Gastroesophageal sphincter (tissue), 4 donors: ENCODE measurements at regions not wholly inside any gene's neighbourhood (a gene's known extent, or its start where the extent isn't known, plus 50 kb on each side); places are given as distances from the start of the nearest gene placed in this dataset.

Source experiments
- ATAC-seq: fragments of 150-250 bp; one replicate; pipeline ENCODE4 v1.9.1; 2016; ENCODE audit warnings: mild to moderate bottlenecking, moderate library complexity
- H3K27ac ChIP-seq, 4 donors: fragments of 200-600 bp; sonication (generic) in 3 of 4; 1 replicate in 3 of 4; 2 replicates in 1 of 4; pipeline ENCODE4 v1.5.1; 2016 to 2019
- H3K27me3 ChIP-seq: fragments of 200-600 bp; sonication (generic); one replicate; pipeline ENCODE4 v1.5.1; 2019
- H3K36me3 ChIP-seq, 2 donors: fragments of 200-600 bp; sonication (generic); one replicate each; pipeline ENCODE4 v1.5.1; 2019; ENCODE audit warnings: control low read depth in 1 of 2
- H3K4me1 ChIP-seq, 3 donors: fragments of 200-600 bp; sonication (generic); 1 replicate in 2 of 3; 2 replicates in 1 of 3; pipeline ENCODE4 v1.5.1; 2016 to 2019; ENCODE audit warnings: control low read depth in 2 of 3
- H3K4me3 ChIP-seq, 2 donors: fragments of 200-600 bp; sonication (generic); one replicate each; pipeline ENCODE4 v1.5.1; 2019; ENCODE audit warnings: mild to moderate bottlenecking in 1 of 2, moderate library complexity in 1 of 2
- H3K9me3 ChIP-seq, 3 donors: fragments of 200-600 bp; sonication (generic); one replicate each; pipeline ENCODE4 v1.5.1; 2017 to 2019; ENCODE audit warnings: control low read depth in 2 of 3
- CTCF ChIP-seq, 4 experiments: fragments of 200-600 bp in 2 of 4; fragments of 450-650 bp in 2 of 4; sonication (generic) in 1 of 4; IDR thresholded peaks; one replicate each; pipeline ENCODE4 v1.5.1; 2017 to 2019; ENCODE audit warnings: antibody characterized with exemption in 4 of 4, mild to moderate bottlenecking in 2 of 4, moderate library complexity in 2 of 4
- EP300 ChIP-seq: sonication (generic); formaldehyde crosslinking; IDR thresholded peaks from one replicate; pipeline ENCODE4 v1.6.1; 2017; ENCODE audit warnings: antibody characterized with exemption, mild to moderate bottlenecking
- POLR2A ChIP-seq, 2 donors: fragments of 450-650 bp; IDR thresholded peaks; one replicate each; pipeline ENCODE4 v1.6.1; 2017; ENCODE audit warnings: antibody characterized with exemption in 2 of 2, mild to moderate bottlenecking in 2 of 2, moderate library complexity in 1 of 2
- POLR2AphosphoS5 ChIP-seq: sonication (generic); formaldehyde crosslinking; IDR thresholded peaks from one replicate; pipeline ENCODE4 v1.6.1; 2017; ENCODE audit warnings: antibody characterized with exemption
- WGBS, 2 donors: methylation state at CpG; one replicate each; pipeline ENCODE4 v1.1.5; 2018; ENCODE audit warnings: low coverage in 1 of 2; 5-methylcytosine and 5-hydroxymethylcytosine counted together

- TF ChIP-seq EP300, result no peak
- no peak for TF ChIP-seq POLR2AphosphoS5
- TF ChIP-seq CTCF (IDR thresholded peaks at IDR 0.05), result no peak
- no peak for TF ChIP-seq POLR2A (IDR thresholded peaks at IDR 0.05)
- Histone ChIP-seq H3K27me3 (no peaks in the 10 kb centered on the region), H3K36me3 (no peaks in the 10 kb centered on the region), H3K9me3 (no peaks in the 10 kb centered on the region), H3K4me3 (no peak overlapping the region), H3K4me1 (peaks cover 0 to 1% (median 0%) of the 10 kb centered on the region in 3 donors), H3K27ac (no peak overlapping the region)
- WGBS, 2 donors, result 76 to 80% methylated on average over 6 to 7 of the region's 7 CpGs
- no peak for ATAC-seq
These were observed 99.8 kb upstream of the ADGRL2 start for GRCh38 chr1:81700728-81701470.

- Histone ChIP-seq H3K27me3 (no peaks in the 10 kb centered on the region), H3K36me3 (no peaks in the 10 kb centered on the region), H3K4me3 (no peak overlapping the region), H3K27ac (no peak overlapping the region), H3K4me1 (peaks cover 0 to 7% (median 0%) of the 10 kb centered on the region in 3 donors), H3K9me3 (no peaks in the 10 kb centered on the region)
- WGBS, 2 donors, result 64 to 92% methylated on average over 4 of the region's 4 CpGs
- ATAC-seq, result no peak
- no peak for TF ChIP-seq POLR2AphosphoS5
- TF ChIP-seq POLR2A (IDR thresholded peaks at IDR 0.05), result no peak
- no peak for TF ChIP-seq CTCF (IDR thresholded peaks at IDR 0.05)
- TF ChIP-seq EP300, result no peak
These were observed 101.5 kb upstream of the ADGRL2 start for GRCh38 chr1:81699234-81699633.

- TF ChIP-seq POLR2AphosphoS5 (no peak), EP300 (no peak), POLR2A (IDR thresholded peaks at IDR 0.05) (no peak), CTCF (IDR thresholded peaks at IDR 0.05) (no peak)
- H3K4me3 ChIP-seq, result no peak overlapping the region
- WGBS, 2 donors, result 28 to 39% methylated on average over 3 of the region's 3 CpGs
- H3K27me3 ChIP-seq, result no peaks in the 10 kb centered on the region
- H3K27ac ChIP-seq, result no peak overlapping the region
- H3K4me1 ChIP-seq, result peaks cover 0 to 7% (median 0%) of the 10 kb centered on the region in 3 donors
- ATAC-seq, result peak; percentile 65
- H3K9me3 ChIP-seq, result no peaks in the 10 kb centered on the region
- no peaks in the 10 kb centered on the region for H3K36me3 ChIP-seq
These were observed 105.0 kb upstream of the ADGRL2 start for GRCh38 chr1:81695741-81696140.

GRCh38 chr1:81693316-81693715 lies 107.4 kb upstream of the ADGRL2 start:
- no peak overlapping the region for H3K27ac ChIP-seq
- no peak for TF ChIP-seq POLR2A (IDR thresholded peaks at IDR 0.05)
- no peak for TF ChIP-seq POLR2AphosphoS5
- TF ChIP-seq CTCF (IDR thresholded peaks at IDR 0.05), result no peak
- TF ChIP-seq EP300, result no peak
- peaks cover 0 to 7% (median 0%) of the 10 kb centered on the region in 3 donors for H3K4me1 ChIP-seq
- no peaks in the 10 kb centered on the region for H3K36me3 ChIP-seq
- H3K27me3 ChIP-seq, result no peaks in the 10 kb centered on the region
- no peaks in the 10 kb centered on the region for H3K9me3 ChIP-seq
- WGBS, 2 donors, result 81 to 88% methylated on average over 2 of the region's 2 CpGs
- H3K4me3 ChIP-seq, result no peak overlapping the region
- no peak for ATAC-seq
